Small intestine (tissue), 7 donors: ENCODE measurements at regions not wholly inside any gene's neighbourhood (a gene's known extent, or its start where the extent isn't known, plus 50 kb on each side); places are given as distances from the start of the nearest gene placed in this dataset.
"Not testable (repeated sequence)": the region's sequence is repeated elsewhere in the genome, so short reads cannot be mapped to it uniquely, and the experiment has no call there.

Experiments
- DNase-seq, 2 donors: peaks; one replicate each; pipeline versions ENCODE4 v3.0.0 to v3.0.0-alpha.2; 2013
- FAIRE-seq: peaks from 2 replicates; lab custom pipeline; 2012; peaks lifted over from hg19 to GRCh38; lab: Jason Lieb, UNC
- H3K27ac ChIP-seq, 3 donors: one replicate each; pipeline ENCODE4 v1.5.1; 2013; ENCODE audit warnings: low read length in 2 of 3, mild to moderate bottlenecking in 2 of 3, control low read depth in 1 of 3, inconsistent platforms in 1 of 3, low read depth in 1 of 3, moderate library complexity in 1 of 3
- H3K27me3 ChIP-seq, 3 donors: one replicate each; pipeline ENCODE4 v1.6.1; 2013; ENCODE audit warnings: low read length in 3 of 3, inconsistent platforms in 1 of 3; ENCODE audit not compliant: control insufficient read depth in 3 of 3, insufficient read depth in 3 of 3
- H3K36me3 ChIP-seq, 3 donors: one replicate each; pipeline ENCODE4 v1.6.1; 2013; ENCODE audit warnings: low read length in 3 of 3, inconsistent platforms in 1 of 3, low read depth in 1 of 3, mild to moderate bottlenecking in 1 of 3, moderate library complexity in 1 of 3; ENCODE audit not compliant: control insufficient read depth in 3 of 3, insufficient read depth in 2 of 3
- H3K4me1 ChIP-seq, 3 donors: one replicate each; pipeline ENCODE4 v1.6.1; 2013; ENCODE audit warnings: low read length in 2 of 3, inconsistent platforms in 1 of 3, low read depth in 1 of 3, mild to moderate bottlenecking in 1 of 3, moderate library complexity in 1 of 3; ENCODE audit not compliant: control insufficient read depth in 3 of 3, insufficient read depth in 2 of 3
- H3K4me3 ChIP-seq, 3 donors: one replicate each; pipeline ENCODE4 v1.5.1; 2013; ENCODE audit warnings: low read length in 3 of 3, control low read depth in 1 of 3, inconsistent platforms in 1 of 3, low read depth in 1 of 3, mild to moderate bottlenecking in 1 of 3, moderate library complexity in 1 of 3
- H3K9me3 ChIP-seq, 2 donors: one replicate each; pipeline ENCODE4 v1.6.1; 2013; ENCODE audit warnings: low read depth in 1 of 2, low read length in 1 of 2; ENCODE audit not compliant: control insufficient read depth in 2 of 2, insufficient read depth in 1 of 2
- WGBS, 3 donors: extraction: QIAGEN DNeasy Blood & Tissue Kit; methylation state at CpG; one replicate each; pipeline ENCODE4 v1.1.7; 2013; 5-methylcytosine and 5-hydroxymethylcytosine counted together
- donor health status: healthy with polysubstance abuse.
- donor health status: control.
- donor health status: control.
- donor health status: Bipolar disorder and iron deficiency.
- donor health status: healthy.

GRCh38 chr17:21538615-21539014 is 153.7 kb upstream of the KCNJ18 start:
- Histone ChIP-seq H3K9me3 (no peaks in the 10 kb centered on the region), H3K27ac (no peak overlapping the region), H3K4me3 (no peak overlapping the region), H3K27me3 (no peaks in the 10 kb centered on the region), H3K36me3 (peaks cover 0 to 2% (median 0%) of the 10 kb centered on the region in 3 donors), H3K4me1 (no peaks in the 10 kb centered on the region)
- FAIRE-seq = no peak
- WGBS, 3 donors = 87 to 95% (median 94%) methylated on average over 1 of the region's 1 CpG
- no peak for DNase-seq

GRCh38 chr17:21539146-21539545 is 153.2 kb upstream of the KCNJ18 start:
- Histone ChIP-seq H3K27me3 (no peaks in the 10 kb centered on the region), H3K27ac (no peak overlapping the region), H3K4me3 (no peak overlapping the region), H3K4me1 (no peaks in the 10 kb centered on the region), H3K9me3 (no peaks in the 10 kb centered on the region), H3K36me3 (peaks cover 0 to 2% (median 0%) of the 10 kb centered on the region in 3 donors)
- FAIRE-seq (no peak), DNase-seq (no peak)
- WGBS, 3 donors = 42 to 60% (median 60%) methylated on average over 2 of the region's 2 CpGs

GRCh38 chr17:21540502-21540901 is 151.8 kb upstream of the KCNJ18 start:
- H3K36me3 ChIP-seq = no peaks in the 10 kb centered on the region
- DNase-seq (no peak), FAIRE-seq (no peak)
- H3K4me3 ChIP-seq = no peak overlapping the region
- no peaks in the 10 kb centered on the region for H3K9me3 ChIP-seq
- no peaks in the 10 kb centered on the region for H3K4me1 ChIP-seq
- WGBS, 3 donors = 90 to 93% (median 92%) methylated on average over 5 of the region's 5 CpGs
- no peak overlapping the region for H3K27ac ChIP-seq
- H3K27me3 ChIP-seq = no peaks in the 10 kb centered on the region

GRCh38 chr17:21542070-21542469 is 150.3 kb upstream of the KCNJ18 start:
- no peaks in the 10 kb centered on the region for H3K9me3 ChIP-seq
- no peak overlapping the region for H3K27ac ChIP-seq
- H3K36me3 ChIP-seq = no peaks in the 10 kb centered on the region
- no peak overlapping the region for H3K4me3 ChIP-seq
- FAIRE-seq = no peak
- H3K4me1 ChIP-seq = no peaks in the 10 kb centered on the region
- 22 to 50% (median 30%) methylated on average over 2 of the region's 2 CpGs for WGBS, 3 donors
- DNase-seq = peak in 1 of 2 donors; percentile 49
- no peaks in the 10 kb centered on the region for H3K27me3 ChIP-seq

- Histone ChIP-seq H3K4me3 (no peak overlapping the region), H3K9me3 (no peaks in the 10 kb centered on the region), H3K27me3 (no peaks in the 10 kb centered on the region), H3K4me1 (no peaks in the 10 kb centered on the region), H3K27ac (no peak overlapping the region), H3K36me3 (no peaks in the 10 kb centered on the region)
- DNase-seq (no peak), FAIRE-seq (no peak)
- 78 to 93% (median 88%) methylated on average over 4 of the region's 4 CpGs for WGBS, 3 donors
Measured at GRCh38 chr17:21542991-21543390, 149.3 kb upstream of the KCNJ18 start.

- Histone ChIP-seq H3K27ac (no peak overlapping the region), H3K4me1 (no peaks in the 10 kb centered on the region), H3K27me3 (peaks cover 0 to under 1% (median 0%) of the 10 kb centered on the region in 3 donors), H3K9me3 (no peaks in the 10 kb centered on the region), H3K4me3 (no peak overlapping the region), H3K36me3 (no peaks in the 10 kb centered on the region)
- DNase-seq = no peak
- FAIRE-seq = no peak
- WGBS, 3 donors = 85 to 92% (median 88%) methylated on average over 3 of the region's 3 CpGs
Measured at GRCh38 chr17:21545064-21545463, 147.3 kb upstream of the KCNJ18 start.

- no peak for DNase-seq
- H3K36me3 ChIP-seq = no peaks in the 10 kb centered on the region
- no peaks in the 10 kb centered on the region for H3K4me1 ChIP-seq
- H3K4me3 ChIP-seq = no peak overlapping the region
- no peaks in the 10 kb centered on the region for H3K9me3 ChIP-seq
- FAIRE-seq = no peak
- no peak overlapping the region for H3K27ac ChIP-seq
- peaks cover 0 to 7% (median 0%) of the 10 kb centered on the region in 3 donors for H3K27me3 ChIP-seq
- 90 to 95% (median 91%) methylated on average over 3 of the region's 3 CpGs for WGBS, 3 donors
Measured at GRCh38 chr17:21548236-21548635, 144.1 kb upstream of the KCNJ18 start.

- no peak for DNase-seq
- Histone ChIP-seq H3K9me3 (no peaks in the 10 kb centered on the region), H3K27me3 (peaks cover 0 to 7% (median 0%) of the 10 kb centered on the region in 3 donors), H3K27ac (no peak overlapping the region), H3K4me3 (no peak overlapping the region), H3K4me1 (no peaks in the 10 kb centered on the region), H3K36me3 (no peaks in the 10 kb centered on the region)
- WGBS, 3 donors = 36 to 75% (median 45%) methylated on average over 1 of the region's 1 CpG
- no peak for FAIRE-seq
Measured at GRCh38 chr17:21549107-21549687, 143.1 kb upstream of the KCNJ18 start.

GRCh38 chr17:21550031-21550430 is 142.3 kb upstream of the KCNJ18 start:
- not testable (repeated sequence) for DNase-seq, H3K27ac ChIP-seq, FAIRE-seq, H3K4me1 ChIP-seq, H3K27me3 ChIP-seq, H3K36me3 ChIP-seq, H3K4me3 ChIP-seq, H3K9me3 ChIP-seq
- 80 to 93% (median 88%) methylated on average over 3 of the region's 3 CpGs for WGBS, 3 donors
